ENCODE measurements at regions not wholly inside any gene's neighbourhood (a gene's known extent, or its start where the extent isn't known, plus 50 kb on each side); places are given as distances from the start of the nearest gene placed in this dataset.

DNA sequence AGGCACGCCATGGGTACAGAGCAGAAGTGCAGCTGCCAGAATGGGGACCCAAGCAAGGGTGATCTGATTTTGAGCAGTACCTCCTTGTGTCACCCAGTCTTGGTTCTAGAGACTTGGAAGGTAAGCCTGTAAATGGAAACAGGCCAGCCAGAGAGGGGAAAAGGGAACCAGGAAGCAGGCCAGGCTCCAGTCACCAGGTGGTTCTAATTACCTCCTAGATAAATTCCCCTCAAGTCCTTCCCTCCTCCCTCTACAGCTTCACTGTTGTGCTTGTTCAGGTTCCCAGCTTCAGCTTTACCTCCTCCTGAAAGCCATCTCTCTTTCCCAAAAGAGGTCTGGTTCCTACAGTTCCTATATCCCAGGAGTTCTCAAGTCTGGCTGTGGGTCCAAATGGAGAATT lies 58.8 kb upstream of the SLC7A14 start:
- TF ChIP-seq, protein P1, sequence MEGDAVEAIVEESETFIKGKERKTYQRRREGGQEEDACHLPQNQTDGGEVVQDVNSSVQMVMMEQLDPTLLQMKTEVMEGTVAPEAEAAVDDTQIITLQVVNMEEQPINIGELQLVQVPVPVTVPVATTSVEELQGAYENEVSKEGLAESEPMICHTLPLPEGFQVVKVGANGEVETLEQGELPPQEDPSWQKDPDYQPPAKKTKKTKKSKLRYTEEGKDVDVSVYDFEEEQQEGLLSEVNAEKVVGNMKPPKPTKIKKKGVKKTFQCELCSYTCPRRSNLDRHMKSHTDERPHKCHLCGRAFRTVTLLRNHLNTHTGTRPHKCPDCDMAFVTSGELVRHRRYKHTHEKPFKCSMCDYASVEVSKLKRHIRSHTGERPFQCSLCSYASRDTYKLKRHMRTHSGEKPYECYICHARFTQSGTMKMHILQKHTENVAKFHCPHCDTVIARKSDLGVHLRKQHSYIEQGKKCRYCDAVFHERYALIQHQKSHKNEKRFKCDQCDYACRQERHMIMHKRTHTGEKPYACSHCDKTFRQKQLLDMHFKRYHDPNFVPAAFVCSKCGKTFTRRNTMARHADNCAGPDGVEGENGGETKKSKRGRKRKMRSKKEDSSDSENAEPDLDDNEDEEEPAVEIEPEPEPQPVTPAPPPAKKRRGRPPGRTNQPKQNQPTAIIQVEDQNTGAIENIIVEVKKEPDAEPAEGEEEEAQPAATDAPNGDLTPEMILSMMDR (conservative IDR thresholded peaks at IDR 0.05), result no peak
- TF ChIP-seq ZFX (IDR thresholded peaks at IDR 0.05), result no peak
- H3K27ac ChIP-seq, result no peak overlapping the region

DNA sequence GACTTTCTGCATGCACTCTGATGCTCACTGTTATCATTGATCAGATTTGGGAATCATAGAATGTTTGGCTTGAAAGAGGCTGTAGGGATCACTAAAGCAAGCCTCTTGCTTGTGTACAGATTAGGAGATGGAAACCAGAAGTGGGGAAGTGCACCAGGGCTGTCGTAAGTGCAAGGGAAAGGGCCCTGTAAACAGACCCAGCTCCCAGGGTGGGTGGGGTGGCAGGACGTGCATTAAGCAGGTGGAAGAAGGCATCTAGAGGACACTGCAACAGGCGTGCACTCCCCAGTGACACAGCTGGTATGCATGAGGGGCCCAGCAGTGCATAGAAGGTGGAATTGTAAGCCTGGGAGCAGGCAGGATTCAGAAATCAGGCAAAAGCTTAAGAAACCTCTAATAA lies 58.0 kb upstream of the SLC7A14 start:
- no peak overlapping the region for H3K27ac ChIP-seq
- no peak for TF ChIP-seq ZFX (IDR thresholded peaks at IDR 0.05)

DNA sequence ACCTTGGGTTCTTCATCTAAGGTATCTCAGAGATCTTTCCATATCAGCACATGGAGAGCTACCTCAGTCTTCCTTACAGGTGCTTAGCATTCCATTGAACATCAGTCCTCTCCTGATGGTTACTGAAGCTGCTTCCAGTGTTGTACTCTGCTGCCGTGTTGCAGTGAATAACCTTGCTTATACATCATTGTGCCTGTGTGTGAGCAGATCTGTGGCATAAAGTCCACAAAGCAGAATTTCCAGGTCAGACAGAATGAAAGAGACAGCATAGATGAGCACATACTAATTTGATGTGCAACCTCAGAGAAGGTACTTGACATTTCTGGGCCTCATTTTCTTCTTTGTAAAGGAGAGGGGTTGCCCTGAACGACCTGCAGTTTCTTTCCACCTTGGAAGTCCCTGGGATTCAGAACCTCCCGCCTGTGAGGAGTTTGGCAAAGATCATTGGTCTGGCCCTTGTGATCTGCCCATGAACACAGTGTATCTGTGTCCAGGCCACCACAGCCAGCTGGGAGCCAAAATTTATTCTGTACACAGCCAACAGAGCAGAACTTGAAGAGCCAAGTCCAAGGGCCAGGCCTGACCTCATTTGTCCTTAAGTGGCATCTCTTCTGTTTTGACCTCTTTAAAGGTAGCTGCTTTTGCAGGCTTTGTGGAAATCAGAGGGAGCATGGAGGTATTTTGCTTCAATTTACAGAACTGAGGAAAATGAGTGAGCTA lies 57.2 kb upstream of the SLC7A14 start:
- H3K27ac ChIP-seq, result no peak overlapping the region
- TF ChIP-seq, protein P1 (conservative IDR thresholded peaks at IDR 0.05), result no peak
- no peak for TF ChIP-seq ZFX (IDR thresholded peaks at IDR 0.05)

DNA sequence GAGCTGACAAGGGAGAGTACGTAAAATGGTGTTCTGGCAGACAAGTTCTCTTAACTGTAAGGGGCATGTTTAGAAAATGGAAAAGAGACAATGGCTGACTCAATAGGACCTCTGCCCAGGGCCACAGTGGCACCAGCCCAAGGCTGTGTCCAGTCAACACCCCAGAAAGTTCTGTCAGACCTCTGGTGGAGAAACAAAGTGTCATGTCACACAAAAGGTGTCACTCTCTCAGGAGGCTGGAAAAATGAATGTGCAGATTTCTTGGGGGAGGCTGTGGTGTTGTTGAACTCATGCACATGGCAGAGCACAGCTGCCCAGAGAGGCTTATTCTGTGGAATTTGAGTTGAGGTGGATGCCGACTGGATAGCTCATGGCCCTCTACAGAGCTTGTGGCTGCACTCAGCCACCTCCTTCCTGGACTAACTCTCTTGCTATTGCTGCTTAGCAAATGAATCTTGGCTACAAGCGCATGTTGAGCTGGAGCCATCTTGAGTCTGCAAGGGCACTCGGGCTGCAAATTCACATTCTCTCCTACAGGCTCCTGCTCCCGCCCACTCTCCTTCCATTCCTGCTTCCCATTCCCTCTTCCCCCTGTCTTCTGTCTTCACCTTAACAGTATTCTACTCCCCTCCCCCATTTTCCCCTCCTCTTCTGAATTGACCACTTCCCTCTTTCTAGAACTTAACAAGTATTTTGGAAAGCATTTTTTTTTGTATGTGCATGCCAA lies 55.8 kb upstream of the SLC7A14 start:
- H3K27ac ChIP-seq, result no peak overlapping the region
- TF ChIP-seq, protein P1 (conservative IDR thresholded peaks at IDR 0.05), result no peak
- TF ChIP-seq ZFX (IDR thresholded peaks at IDR 0.05), result no peak

DNA sequence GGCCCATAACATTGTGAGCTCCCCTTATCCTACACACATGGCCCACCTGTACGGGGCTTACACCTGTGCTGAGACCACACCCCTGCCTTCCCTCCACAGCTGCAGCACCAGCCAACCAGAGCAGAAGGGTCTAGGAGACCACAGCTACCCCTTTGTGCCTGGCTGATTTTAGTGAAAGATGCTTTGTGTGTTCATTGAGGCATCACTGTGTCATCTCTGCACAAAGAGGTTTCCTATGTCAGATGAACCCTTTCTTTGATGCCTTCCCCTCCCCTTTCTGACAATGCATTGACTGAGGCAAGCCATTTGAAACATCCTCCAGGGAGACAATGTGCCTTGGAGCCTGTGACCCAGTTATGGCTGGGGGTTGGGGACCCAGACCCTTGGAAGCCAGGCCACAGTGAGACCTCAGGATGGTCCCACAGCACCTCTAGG lies 54.9 kb upstream of the SLC7A14 start:
- TF ChIP-seq ZFX (IDR thresholded peaks at IDR 0.05), result no peak
- TF ChIP-seq, protein P1 (conservative IDR thresholded peaks at IDR 0.05), result no peak
- H3K27ac ChIP-seq, result no peak overlapping the region

DNA sequence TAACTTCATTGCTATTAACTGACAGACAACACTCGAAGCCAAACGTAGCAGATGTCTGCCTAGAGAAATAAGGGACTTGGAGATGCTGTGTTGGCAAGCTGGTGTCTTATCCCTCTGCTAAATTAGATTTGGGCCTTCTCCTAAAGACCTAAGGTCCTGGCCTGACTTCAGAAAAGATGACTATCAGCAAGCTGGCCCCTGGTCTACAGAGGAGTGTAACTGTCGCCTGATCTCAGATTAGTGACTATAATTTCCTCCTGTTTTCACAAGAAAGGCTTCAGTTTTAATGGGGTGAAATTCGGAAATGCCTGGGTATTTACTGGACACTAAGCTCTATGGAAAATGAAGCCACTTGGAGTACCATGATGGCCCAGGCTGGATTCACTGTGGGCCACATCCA lies 53.1 kb upstream of the SLC7A14 start:
- no peak for TF ChIP-seq ZFX (IDR thresholded peaks at IDR 0.05)
- TF ChIP-seq, protein P1 (conservative IDR thresholded peaks at IDR 0.05), result no peak
- no peak overlapping the region for H3K27ac ChIP-seq

DNA sequence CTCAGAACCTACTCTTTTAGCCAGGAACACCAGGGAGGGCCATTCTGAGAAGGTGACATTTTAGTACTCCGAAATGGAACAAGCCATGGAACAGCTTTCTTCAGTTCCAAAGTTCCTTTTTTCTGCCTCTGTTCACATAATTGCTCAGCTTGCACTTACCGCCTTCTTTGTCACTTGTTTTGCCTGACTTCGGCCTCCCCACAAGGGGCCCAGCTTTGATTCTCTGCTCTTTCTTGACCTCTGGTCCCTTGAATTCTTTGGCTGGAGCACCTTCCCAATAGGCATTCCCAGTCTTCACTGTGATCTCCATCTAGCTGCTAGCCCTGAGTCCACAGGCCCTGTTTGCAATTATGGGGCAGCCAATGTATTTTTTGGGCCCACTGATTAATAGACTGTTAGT lies 51.4 kb upstream of the SLC7A14 start:
- TF ChIP-seq, protein P1 (conservative IDR thresholded peaks at IDR 0.05), result no peak
- TF ChIP-seq ZFX (IDR thresholded peaks at IDR 0.05), result no peak
- H3K27ac ChIP-seq, result no peak overlapping the region
